ENCODE measurements at regions not wholly inside any gene's neighbourhood (a gene's known extent, or its start where the extent isn't known, plus 50 kb on each side); places are given as distances from the start of the nearest gene placed in this dataset.
"Not testable (repeated sequence)": the region's sequence is repeated elsewhere in the genome, so short reads cannot be mapped to it uniquely, and the experiment has no call there.

GRCh38 chr2:242027676-242028450 is 158.3 kb downstream of the RTP5 start:
- DNase-seq (ENCODE audit: low spot score), result no peak

DNA sequence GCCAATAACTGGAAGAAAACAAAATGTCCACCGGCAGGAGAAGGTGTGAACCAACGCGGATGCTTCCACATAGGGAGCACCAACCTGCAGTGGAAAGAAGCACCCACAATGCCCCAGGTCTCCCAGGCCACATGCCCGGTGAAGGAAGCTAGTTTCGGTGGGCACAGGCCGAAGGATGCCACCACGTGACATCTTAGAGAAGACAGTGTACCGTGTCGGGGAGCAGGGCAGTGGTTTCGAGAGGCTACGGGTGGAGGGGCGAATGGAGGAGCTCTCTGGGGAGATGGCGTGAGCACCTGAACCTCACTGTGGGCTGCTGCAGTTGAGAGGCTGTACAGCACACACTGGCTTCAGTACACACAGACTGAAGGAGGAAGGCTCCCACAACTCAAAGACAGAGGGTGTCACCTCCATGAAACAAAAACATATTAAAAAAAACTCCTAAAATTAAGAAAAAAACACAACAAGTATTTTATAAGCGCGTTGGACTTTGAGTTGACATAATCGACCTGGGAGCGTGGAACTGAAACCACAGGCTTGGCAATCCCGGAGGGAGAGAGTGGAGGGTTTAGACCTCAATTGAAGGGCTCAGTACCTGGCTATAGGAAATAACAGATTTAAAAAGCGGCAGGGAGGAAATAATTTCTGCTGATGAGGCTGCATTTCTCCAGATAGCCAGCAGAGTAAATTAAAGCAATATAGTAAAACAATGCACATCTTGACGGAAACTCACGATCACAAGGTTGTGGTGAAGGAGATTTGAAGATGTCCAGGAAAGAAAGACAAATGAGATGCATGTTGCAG is 160.1 kb downstream of the RTP5 start:
- no peak for DNase-seq (ENCODE audit: low spot score)

DNA sequence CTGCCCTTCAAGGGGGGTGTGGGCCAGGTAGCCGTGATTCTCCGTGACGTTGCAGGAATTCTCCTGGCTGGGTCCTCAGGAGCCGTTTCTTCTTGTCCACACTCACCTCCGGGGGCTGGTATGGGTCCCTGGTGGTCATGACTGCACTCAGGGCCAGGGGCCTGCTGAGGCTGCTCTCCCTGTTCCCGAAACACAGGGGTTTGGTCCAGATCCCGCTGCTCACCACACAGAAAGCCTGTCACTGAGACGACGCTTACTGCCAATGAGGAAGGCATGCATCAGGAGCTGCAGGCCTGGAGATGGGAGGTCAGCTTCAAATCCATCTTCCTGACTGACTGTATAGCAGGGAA is 160.7 kb downstream of the RTP5 start:
- no peak for DNase-seq (ENCODE audit: low spot score)

DNA sequence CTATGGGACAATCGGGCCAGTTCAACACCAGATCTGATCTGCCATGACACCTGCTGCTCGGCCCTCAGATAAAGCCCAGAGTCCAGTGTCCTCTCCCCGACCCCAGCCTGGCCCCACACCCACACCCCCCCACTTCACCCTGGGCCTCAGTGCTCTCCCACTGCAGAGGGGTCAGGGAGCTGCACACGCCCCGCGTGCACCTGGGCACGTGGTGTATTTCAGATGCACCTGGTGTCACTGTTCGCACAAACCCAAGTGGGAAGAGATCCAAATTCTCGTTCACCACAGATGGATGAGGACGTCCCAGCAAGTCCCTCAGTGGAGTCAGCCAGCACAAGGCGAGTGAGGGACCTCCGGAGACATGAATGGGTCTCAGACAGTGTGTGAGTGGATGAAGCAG is 161.3 kb downstream of the RTP5 start:
- DNase-seq (ENCODE audit: low spot score), result no peak

DNA sequence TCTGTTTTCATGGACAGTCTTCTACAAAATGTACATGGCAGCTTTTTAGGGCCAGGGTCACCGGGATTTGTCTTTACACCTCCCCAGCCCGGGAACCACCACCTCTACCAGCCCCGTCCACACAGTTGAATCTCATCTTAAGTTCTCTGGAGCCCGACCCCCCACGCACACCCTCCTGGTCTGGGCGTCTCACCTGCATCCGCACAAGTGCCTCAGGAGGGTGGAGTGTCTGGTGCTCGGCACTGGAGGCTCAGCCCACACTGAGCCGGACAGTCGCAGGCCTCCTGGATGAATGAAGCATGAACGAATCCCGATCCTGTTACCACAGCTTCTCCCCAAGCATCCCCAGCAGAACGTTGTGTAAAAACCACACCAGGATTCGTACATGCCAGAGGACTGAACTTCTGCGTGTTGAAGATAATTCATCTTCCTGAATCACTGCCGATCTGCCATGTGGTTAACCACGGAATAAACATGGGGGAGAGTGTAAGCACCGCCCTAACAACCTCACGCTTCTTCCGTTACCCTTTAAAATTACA is 162.0 kb downstream of the RTP5 start:
- peak; percentile 64 for DNase-seq (ENCODE audit: low spot score)

DNA sequence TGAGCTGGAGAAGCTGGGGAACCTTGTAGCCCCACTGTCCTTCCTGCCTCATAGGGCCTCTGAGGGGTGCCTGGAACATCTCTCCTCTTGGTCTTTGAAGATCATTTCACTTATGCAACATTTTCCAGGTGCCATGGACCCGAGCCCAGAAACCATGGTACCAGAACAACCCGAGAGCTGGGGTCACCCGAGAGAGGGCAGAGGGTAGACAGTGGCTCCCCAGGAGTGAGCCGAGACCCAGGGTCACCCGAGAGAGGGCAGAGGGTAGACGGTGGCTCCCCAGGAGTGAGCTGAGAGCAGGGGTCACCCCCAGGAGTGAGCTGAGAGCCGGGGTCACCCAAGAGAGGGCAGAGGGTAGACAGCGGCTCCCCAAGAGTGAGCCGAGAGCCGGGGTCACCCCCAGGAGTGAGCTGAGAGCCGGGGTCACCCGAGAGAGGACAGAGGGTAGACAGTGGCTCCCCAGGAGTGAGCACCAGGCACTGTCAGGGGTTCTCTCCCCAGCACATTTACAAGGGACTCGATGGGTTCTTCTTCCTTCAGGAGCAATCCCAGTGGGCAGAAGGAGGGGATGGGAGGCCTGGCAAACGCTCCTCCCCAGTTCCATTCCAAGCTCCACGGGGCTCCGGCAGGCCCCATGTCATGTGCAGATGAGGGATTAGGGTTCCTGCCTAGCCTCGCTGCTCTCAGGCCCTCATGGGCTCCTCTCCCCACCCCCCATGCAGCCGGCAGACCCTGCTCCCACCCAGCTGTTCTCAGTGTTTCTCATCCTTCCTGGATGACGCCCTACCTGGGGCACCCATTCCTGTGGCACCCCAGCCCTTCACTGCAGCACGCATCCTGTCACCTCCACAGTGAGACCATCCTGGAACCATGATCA is 163.5 kb downstream of the RTP5 start:
- no peak for DNase-seq (ENCODE audit: low spot score)

- DNase-seq (ENCODE audit: low spot score), result no peak
Measured at GRCh38 chr2:242034138-242034537, 164.6 kb downstream of the RTP5 start.

- DNase-seq (ENCODE audit: low spot score), result no peak
Measured at GRCh38 chr2:242034996-242035814, 165.7 kb downstream of the RTP5 start.

DNA sequence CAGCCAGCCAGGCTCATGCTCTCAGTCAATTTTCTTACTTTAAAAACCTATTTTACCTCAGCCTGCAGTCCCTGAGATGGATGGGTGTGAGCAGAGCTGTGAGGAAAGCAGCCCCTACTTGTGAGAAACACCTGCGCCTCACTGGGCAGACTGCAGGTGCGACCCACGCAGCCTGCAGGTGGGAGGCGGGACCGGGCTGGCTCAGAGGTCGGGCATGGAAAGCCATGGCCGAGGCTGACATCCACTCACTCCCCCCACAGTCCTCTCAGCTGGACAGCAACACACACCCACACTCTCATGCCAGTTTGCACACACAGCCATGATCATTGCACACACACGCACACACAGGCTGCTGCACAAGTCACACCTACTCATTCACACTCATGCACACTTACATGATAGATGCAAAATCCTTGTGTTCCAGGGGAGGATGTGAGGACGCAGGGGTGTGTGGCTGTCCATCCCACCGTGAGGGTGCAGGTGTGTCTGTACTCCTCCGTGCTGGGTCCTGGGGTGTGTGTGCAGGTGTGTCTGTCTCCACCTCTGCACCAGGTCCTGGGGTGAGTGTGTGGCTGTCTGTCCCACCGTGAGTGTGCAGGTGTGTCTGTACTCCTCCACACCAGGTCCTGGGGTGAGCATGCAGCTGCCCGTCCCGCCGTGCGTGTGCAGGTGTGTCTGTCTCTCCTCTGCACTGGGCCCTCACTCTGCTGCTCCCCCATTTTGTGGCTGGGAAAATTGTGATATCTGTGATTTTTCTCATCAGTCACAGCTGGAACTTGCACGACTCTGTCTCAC is 166.5 kb downstream of the RTP5 start:
- DNase-seq (ENCODE audit: low spot score), result no peak

- DNase-seq (ENCODE audit: low spot score), result no peak
Measured at GRCh38 chr2:242036653-242036950, 167.1 kb downstream of the RTP5 start.

GRCh38 chr2:242038166-242038927 is 168.8 kb downstream of the RTP5 start:
- no peak for DNase-seq (ENCODE audit: low spot score)

DNA sequence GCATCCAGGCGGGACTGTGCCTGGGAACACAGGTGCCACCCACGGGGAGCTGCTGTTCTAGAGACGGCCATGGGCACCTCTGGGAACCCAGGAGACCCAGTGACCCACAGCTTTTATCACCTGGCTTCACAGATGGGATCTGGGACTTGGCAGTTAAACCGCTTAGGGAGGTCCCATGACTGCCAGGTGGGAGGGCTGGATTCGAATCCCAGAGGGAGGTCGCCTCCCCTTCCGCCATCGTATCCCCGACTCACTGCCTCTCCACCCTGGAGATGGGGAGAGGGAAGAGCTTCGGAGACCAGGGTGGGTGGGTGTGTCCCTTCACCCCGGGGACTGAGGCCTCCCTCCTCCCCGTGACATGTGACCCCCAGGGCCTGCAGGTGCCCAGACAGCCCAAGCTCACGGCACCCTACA is 169.4 kb downstream of the RTP5 start:
- no peak for DNase-seq (ENCODE audit: low spot score)

DNA sequence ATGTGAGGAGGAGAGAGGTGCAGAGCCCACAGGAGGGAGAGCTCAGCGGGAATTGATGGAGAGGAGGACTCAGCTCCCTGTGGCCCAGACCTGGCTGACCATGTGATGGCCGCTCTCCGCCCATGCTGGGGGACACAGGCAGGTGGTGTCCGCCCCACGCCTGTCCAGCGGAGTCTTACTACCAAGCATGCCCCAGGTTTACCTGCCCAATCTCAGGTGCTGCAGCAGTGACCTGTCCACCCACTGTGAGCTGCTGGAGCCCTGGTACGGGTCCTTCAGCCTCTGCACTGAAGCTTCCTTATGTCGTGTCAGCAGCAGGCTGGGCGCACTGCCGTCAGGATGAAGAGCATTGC is 170.8 kb downstream of the RTP5 start:
- no peak for DNase-seq (ENCODE audit: low spot score)

DNA sequence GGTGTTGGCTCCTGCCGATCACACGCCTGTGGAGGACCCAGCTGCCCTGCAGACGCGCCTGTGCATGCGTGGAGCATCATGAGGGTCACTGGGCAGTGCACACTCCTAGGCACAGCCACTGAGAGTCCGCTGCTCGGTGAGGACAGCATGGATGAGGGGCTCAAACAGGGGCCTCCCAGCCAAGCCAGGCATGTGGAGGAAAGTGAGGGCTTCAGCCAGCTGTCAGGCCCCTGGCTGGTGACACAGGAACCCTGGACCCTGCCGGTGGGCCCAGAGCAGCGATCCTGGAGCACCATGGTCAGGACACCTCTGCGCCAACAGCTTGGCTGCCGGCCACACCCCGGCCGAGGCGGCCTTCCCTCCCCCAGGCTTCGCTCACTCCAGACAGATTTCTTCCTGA is 171.2 kb downstream of the RTP5 start:
- no peak for DNase-seq (ENCODE audit: low spot score)

- DNase-seq (ENCODE audit: low spot score), result no peak
Measured at GRCh38 chr2:242041816-242042215, 172.3 kb downstream of the RTP5 start.

DNA sequence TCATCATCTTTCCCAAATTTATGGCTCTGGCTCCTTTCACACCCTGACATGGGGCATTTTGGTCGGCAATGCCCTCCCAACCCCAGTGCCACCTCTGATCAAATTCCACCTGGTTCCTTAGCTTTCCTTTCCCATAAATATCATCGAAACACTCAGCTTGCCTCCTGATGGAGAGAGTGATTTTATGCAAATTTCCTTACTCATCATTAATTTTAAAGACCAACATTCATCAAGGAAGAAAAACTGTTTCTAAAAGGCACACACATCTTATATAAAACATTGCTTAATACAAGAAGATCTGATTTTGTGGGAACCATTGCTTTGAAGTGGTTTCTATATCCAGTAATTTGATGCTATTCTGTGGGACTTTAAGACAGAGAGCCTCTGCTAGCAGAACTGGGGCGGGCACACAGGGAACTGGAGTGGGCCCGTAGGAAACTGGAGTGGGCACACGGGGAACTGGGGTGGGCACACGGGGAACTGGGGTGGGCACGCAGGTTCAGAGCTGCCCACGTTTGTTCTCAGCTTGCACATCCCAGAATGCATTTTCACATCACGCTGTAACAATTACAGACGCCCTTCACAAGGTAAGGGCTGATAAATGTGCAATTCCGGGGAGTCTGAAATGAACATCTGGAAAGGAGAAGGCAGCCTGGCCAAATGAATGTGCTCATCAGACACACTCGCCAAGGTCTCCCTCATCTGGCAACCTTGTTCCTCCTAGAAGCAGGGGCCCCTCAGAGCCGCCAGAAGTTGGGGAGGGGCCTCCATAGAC is 174.2 kb downstream of the RTP5 start:
- no peak for DNase-seq (ENCODE audit: low spot score)

DNA sequence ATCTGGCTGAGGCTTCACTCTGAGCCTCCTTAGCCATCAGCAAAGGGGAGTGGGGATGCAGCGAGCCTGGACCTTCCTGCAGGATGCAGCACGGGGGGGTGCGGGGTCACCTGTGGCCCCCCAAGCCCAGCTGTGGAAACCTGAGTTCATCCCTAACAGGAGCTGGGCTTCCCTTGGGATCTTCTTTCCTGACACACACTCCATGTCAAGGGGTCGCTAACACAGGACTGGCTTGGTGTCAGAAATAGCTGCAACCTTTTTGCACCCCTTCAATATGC is 174.7 kb downstream of the RTP5 start:
- no peak for DNase-seq (ENCODE audit: low spot score)

GRCh38 chr2:242045596-242046144 is 176.1 kb downstream of the RTP5 start:
- not testable (repeated sequence) for DNase-seq (ENCODE audit: low spot score)

- DNase-seq (ENCODE audit: low spot score), result no peak
Measured at GRCh38 chr2:242046206-242046826, 176.8 kb downstream of the RTP5 start.

Data from hepatic stellate cell (primary cell).